Esophagus squamous epithelium (tissue), 4 donors: ENCODE measurements at regions not wholly inside any gene's neighbourhood (a gene's known extent, or its start where the extent isn't known, plus 50 kb on each side); places are given as distances from the start of the nearest gene placed in this dataset.

Experiments
- POLR2A ChIP-seq, 4 donors: fragments of 450-650 bp; IDR thresholded peaks; one replicate each; pipeline ENCODE4 v1.6.1; 2017; ENCODE audit warnings: antibody characterized with exemption in 4 of 4, mild to moderate bottlenecking in 4 of 4, moderate library complexity in 3 of 4
- TF ChIP-seq, protein P1 (sequence below), 6 experiments: fragments of 450-650 bp in 4 of 6; fragments of 200-600 bp in 2 of 6; sonication (generic) in 2 of 6; IDR thresholded peaks; one replicate each; pipeline ENCODE4 v1.5.1; 2016 to 2019; ENCODE audit warnings: antibody characterized with exemption in 6 of 6, mild to moderate bottlenecking in 4 of 6, moderate library complexity in 4 of 6

DNA sequence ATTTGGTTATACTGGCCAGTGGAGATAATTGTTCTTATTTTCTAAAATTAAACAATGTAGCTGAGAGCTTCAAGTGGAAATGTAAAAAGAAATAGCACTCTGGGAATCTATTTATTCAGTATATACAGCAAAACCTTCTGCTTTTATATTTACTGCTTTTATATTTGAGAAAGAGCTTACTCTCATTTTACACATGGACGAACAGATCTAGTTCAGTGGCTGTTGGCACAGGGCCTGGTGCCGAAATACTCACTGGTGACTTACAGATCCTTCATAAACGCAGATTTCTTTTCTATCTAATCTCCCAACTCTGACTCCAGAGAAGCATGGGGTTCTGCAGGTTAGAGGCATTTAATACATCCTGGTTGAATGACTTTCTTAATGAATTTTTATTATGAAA is 266.2 kb downstream of the ASXL3 start:
- TF ChIP-seq, protein P1, sequence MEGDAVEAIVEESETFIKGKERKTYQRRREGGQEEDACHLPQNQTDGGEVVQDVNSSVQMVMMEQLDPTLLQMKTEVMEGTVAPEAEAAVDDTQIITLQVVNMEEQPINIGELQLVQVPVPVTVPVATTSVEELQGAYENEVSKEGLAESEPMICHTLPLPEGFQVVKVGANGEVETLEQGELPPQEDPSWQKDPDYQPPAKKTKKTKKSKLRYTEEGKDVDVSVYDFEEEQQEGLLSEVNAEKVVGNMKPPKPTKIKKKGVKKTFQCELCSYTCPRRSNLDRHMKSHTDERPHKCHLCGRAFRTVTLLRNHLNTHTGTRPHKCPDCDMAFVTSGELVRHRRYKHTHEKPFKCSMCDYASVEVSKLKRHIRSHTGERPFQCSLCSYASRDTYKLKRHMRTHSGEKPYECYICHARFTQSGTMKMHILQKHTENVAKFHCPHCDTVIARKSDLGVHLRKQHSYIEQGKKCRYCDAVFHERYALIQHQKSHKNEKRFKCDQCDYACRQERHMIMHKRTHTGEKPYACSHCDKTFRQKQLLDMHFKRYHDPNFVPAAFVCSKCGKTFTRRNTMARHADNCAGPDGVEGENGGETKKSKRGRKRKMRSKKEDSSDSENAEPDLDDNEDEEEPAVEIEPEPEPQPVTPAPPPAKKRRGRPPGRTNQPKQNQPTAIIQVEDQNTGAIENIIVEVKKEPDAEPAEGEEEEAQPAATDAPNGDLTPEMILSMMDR (IDR thresholded peaks at IDR 0.05): no peak
- TF ChIP-seq POLR2A (IDR thresholded peaks at IDR 0.05): no peak
